GM23338 (cell line): ENCODE measurements at regions not wholly inside any gene's neighbourhood (a gene's known extent, or its start where the extent isn't known, plus 50 kb on each side); places are given as distances from the start of the nearest gene placed in this dataset.

Experiments
- ATAC-seq: fragments of 200-7000 bp; cut with Tn5 transposase; 3 replicates; pipeline ENCODE4 v1.9.1; 2020
- DNase-seq: peaks from one replicate; pipeline ENCODE4 v3.0.0-alpha.2; 2015; ENCODE audit warnings: low spot score
- H2AFZ ChIP-seq: fragments of 200-600 bp; sonication (generic); 2 replicates; pipeline ENCODE4 v1.8.0; 2016; ENCODE audit warnings: antibody characterized with exemption, mild to moderate bottlenecking, moderate library complexity
- H3F3A ChIP-seq: fragments of 200-600 bp; sonication (generic); replicated peaks from 2 replicates; pipeline ENCODE4 v1.8.0; 2017; ENCODE audit warnings: antibody characterized with exemption, mixed run types, low read depth
- H3K27ac ChIP-seq: fragments of 200-600 bp; sonication (generic); 2 replicates; pipeline ENCODE4 v1.6.1; 2016; ENCODE audit warnings: low read depth
- H3K27me3 ChIP-seq: fragments of 200-600 bp; sonication (generic); 2 replicates; pipeline ENCODE4 v1.8.0; 2016; ENCODE audit warnings: mild to moderate bottlenecking, mixed run types, moderate library complexity; ENCODE audit not compliant: insufficient read depth
- H3K36me3 ChIP-seq: fragments of 200-600 bp; sonication (generic); 2 replicates; pipeline ENCODE4 v1.8.0; 2016; ENCODE audit warnings: mild to moderate bottlenecking; ENCODE audit not compliant: insufficient read depth
- H3K4me1 ChIP-seq: fragments of 200-600 bp; sonication (generic); 2 replicates; pipeline ENCODE4 v1.8.0; 2016; ENCODE audit warnings: mild to moderate bottlenecking, moderate library complexity; ENCODE audit not compliant: insufficient read depth
- H3K4me2 ChIP-seq: fragments of 200-600 bp; sonication (generic); 2 replicates; pipeline ENCODE4 v1.7.1; 2017; ENCODE audit warnings: mixed run types
- H3K4me3 ChIP-seq: fragments of 200-600 bp; sonication (generic); 2 replicates; pipeline ENCODE4 v1.6.1; 2016; ENCODE audit warnings: mixed run types
- H3K79me2 ChIP-seq: fragments of 200-600 bp; sonication (generic); replicated peaks from 2 replicates; pipeline ENCODE4 v1.8.0; 2017; ENCODE audit warnings: mild to moderate bottlenecking; ENCODE audit not compliant: insufficient read depth
- H3K9me2 ChIP-seq: fragments of 200-600 bp; sonication (generic); 2 replicates; pipeline ENCODE4 v1.8.0; 2017; ENCODE audit not compliant: insufficient read depth
- H4K20me1 ChIP-seq: fragments of 200-600 bp; sonication (generic); replicated peaks from 2 replicates; pipeline ENCODE4 v1.8.0; 2017; ENCODE audit warnings: mild to moderate bottlenecking; ENCODE audit not compliant: insufficient read depth
- H3K27ac Mint-ChIP-seq: 2 replicates; pipeline ENCODE4 v1.8.0; 2020; ENCODE audit warnings: inconsistent platforms, mild to moderate bottlenecking, moderate library complexity, mixed read lengths
- H3K27me3 Mint-ChIP-seq: 3 replicates; pipeline ENCODE4 v1.8.0; 2022; ENCODE audit warnings: low read depth, mild to moderate bottlenecking, moderate library complexity, mixed read lengths, inconsistent platforms; ENCODE audit not compliant: insufficient read depth, poor library complexity
- H3K36me3 Mint-ChIP-seq: 3 replicates; pipeline ENCODE4 v1.8.0; 2021; ENCODE audit warnings: low read depth, mild to moderate bottlenecking, inconsistent platforms, moderate library complexity, mixed read lengths
- H3K4me1 Mint-ChIP-seq: 3 replicates; pipeline ENCODE4 v1.8.0; 2020; ENCODE audit warnings: mild to moderate bottlenecking, inconsistent platforms, mixed read lengths
- H3K4me3 Mint-ChIP-seq: 3 replicates; pipeline ENCODE4 v1.8.0; 2021; ENCODE audit warnings: moderate library complexity, mild to moderate bottlenecking, inconsistent platforms, mixed read lengths
- H3K9me3 Mint-ChIP-seq: 3 replicates; pipeline ENCODE4 v1.8.0; 2020; ENCODE audit warnings: moderate library complexity, mild to moderate bottlenecking, inconsistent platforms, mixed read lengths
- CREB1 ChIP-seq: fragments of 250-450 bp; sonication (Bioruptor Pico); IDR thresholded peaks from 2 replicates; pipeline ENCODE4 v1.5.0; 2020; ENCODE audit warnings: low read depth, mild to moderate bottlenecking, moderate library complexity
- ETS1 ChIP-seq: IDR thresholded peaks from 2 replicates; pipeline ENCODE4 v1.6.1; 2016; ENCODE audit warnings: antibody characterized with exemption
- EZH2 ChIP-seq: fragments of 200-600 bp; sonication (generic); IDR thresholded peaks from one replicate; pipeline ENCODE4 v1.8.0; 2017; ENCODE audit warnings: antibody characterized with exemption, mild to moderate bottlenecking, low read depth; ENCODE audit not compliant: unreplicated experiment
- EZH2phosphoT487 ChIP-seq: fragments of 200-600 bp; sonication (generic); IDR thresholded peaks from one replicate; pipeline ENCODE4 v1.8.1; 2018; ENCODE audit warnings: antibody characterized with exemption; ENCODE audit not compliant: unreplicated experiment
- NANOG ChIP-seq: IDR thresholded peaks from 2 replicates; pipeline ENCODE4 v1.6.1; 2016; ENCODE audit warnings: antibody characterized with exemption, borderline replicate concordance
- ZNF331 ChIP-seq: fragments of 250-450 bp; sonication (Bioruptor Pico); IDR thresholded peaks from 2 replicates; pipeline ENCODE4 v1.5.0; 2020; ENCODE audit warnings: low read depth, mild to moderate bottlenecking, moderate library complexity
- TF ChIP-seq, protein P1 (sequence below): fragments of 250-450 bp; sonication (Bioruptor Pico); IDR thresholded peaks from 2 replicates; pipeline ENCODE4 v1.5.0; 2020; ENCODE audit warnings: mild to moderate bottlenecking, moderate library complexity

GRCh38 chr11:37724315-37724714 is 1126.3 kb upstream of the RAG2 start (continued):
- no peak for TF ChIP-seq ETS1
- TF ChIP-seq, protein P1, sequence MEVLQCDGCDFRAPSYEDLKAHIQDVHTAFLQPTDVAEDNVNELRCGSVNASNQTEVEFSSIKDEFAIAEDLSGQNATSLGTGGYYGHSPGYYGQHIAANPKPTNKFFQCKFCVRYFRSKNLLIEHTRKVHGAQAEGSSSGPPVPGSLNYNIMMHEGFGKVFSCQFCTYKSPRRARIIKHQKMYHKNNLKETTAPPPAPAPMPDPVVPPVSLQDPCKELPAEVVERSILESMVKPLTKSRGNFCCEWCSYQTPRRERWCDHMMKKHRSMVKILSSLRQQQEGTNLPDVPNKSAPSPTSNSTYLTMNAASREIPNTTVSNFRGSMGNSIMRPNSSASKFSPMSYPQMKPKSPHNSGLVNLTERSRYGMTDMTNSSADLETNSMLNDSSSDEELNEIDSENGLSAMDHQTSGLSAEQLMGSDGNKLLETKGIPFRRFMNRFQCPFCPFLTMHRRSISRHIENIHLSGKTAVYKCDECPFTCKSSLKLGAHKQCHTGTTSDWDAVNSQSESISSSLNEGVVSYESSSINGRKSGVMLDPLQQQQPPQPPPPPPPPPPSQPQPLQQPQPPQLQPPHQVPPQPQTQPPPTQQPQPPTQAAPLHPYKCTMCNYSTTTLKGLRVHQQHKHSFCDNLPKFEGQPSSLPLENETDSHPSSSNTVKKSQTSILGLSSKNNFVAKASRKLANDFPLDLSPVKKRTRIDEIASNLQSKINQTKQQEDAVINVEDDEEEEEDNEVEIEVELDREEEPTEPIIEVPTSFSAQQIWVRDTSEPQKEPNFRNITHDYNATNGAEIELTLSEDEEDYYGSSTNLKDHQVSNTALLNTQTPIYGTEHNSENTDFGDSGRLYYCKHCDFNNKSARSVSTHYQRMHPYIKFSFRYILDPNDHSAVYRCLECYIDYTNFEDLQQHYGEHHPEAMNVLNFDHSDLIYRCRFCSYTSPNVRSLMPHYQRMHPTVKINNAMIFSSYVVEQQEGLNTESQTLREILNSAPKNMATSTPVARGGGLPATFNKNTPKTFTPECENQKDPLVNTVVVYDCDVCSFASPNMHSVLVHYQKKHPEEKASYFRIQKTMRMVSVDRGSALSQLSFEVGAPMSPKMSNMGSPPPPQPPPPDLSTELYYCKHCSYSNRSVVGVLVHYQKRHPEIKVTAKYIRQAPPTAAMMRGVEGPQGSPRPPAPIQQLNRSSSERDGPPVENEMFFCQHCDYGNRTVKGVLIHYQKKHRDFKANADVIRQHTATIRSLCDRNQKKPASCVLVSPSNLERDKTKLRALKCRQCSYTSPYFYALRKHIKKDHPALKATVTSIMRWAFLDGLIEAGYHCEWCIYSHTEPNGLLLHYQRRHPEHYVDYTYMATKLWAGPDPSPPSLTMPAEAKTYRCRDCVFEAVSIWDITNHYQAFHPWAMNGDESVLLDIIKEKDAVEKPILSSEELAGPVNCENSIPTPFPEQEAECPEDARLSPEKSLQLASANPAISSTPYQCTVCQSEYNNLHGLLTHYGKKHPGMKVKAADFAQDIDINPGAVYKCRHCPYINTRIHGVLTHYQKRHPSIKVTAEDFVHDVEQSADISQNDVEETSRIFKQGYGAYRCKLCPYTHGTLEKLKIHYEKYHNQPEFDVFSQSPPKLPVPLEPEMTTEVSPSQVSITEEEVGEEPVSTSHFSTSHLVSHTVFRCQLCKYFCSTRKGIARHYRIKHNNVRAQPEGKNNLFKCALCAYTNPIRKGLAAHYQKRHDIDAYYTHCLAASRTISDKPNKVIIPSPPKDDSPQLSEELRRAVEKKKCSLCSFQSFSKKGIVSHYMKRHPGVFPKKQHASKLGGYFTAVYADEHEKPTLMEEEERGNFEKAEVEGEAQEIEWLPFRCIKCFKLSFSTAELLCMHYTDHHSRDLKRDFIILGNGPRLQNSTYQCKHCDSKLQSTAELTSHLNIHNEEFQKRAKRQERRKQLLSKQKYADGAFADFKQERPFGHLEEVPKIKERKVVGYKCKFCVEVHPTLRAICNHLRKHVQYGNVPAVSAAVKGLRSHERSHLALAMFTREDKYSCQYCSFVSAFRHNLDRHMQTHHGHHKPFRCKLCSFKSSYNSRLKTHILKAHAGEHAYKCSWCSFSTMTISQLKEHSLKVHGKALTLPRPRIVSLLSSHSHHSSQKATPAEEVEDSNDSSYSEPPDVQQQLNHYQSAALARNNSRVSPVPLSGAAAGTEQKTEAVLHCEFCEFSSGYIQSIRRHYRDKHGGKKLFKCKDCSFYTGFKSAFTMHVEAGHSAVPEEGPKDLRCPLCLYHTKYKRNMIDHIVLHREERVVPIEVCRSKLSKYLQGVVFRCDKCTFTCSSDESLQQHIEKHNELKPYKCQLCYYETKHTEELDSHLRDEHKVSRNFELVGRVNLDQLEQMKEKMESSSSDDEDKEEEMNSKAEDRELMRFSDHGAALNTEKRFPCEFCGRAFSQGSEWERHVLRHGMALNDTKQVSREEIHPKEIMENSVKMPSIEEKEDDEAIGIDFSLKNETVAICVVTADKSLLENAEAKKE (CRISPR knock-in tag): no peak
- TF ChIP-seq EZH2phosphoT487: no peak
- TF ChIP-seq EZH2: no peak
- TF ChIP-seq NANOG: no peak

- H3K36me3 ChIP-seq: peaks cover 5% of the 10 kb centered on the region; the same call in 1 of the 2 replicates
- H3K4me2 ChIP-seq: no peak overlapping the region
- no peak for DNase-seq
- no peaks in the 10 kb centered on the region for H3K79me2 ChIP-seq
- no peaks in the 10 kb centered on the region for H3F3A ChIP-seq
- H3K9me2 ChIP-seq: no peaks in the 10 kb centered on the region
- H3K4me1 Mint-ChIP-seq: no peaks in the 10 kb centered on the region
- H3K27ac ChIP-seq: no peak overlapping the region
- ATAC-seq: no peak
- no peaks in the 10 kb centered on the region for H3K27me3 ChIP-seq
- H3K27ac Mint-ChIP-seq: no peak overlapping the region
- no peak overlapping the region for H3K4me3 Mint-ChIP-seq
- TF ChIP-seq CREB1 (CRISPR knock-in tag) (no peak), EZH2 (no peak), ETS1 (no peak), NANOG (no peak), ZNF331 (no peak)
- H3K27me3 Mint-ChIP-seq: peaks cover 2% of the 10 kb centered on the region
- no peaks in the 10 kb centered on the region for H4K20me1 ChIP-seq
- 0 out of 3 replicates have a peak, but pooled peaks cover 3% of the 10 kb centered on the region for H3K9me3 Mint-ChIP-seq
- no peak overlapping the region for H3K4me3 ChIP-seq
- no peaks in the 10 kb centered on the region for H3K4me1 ChIP-seq
- H3K36me3 Mint-ChIP-seq: no peaks in the 10 kb centered on the region
- no peak overlapping the region for H2AFZ ChIP-seq
Observed at GRCh38 chr11:37721485-37721884, 1123.4 kb upstream of the RAG2 start.
